K562 (cell line): ENCODE measurements at regions not wholly inside any gene's neighbourhood (a gene's known extent, or its start where the extent isn't known, plus 50 kb on each side); places are given as distances from the start of the nearest gene placed in this dataset.

ENCODE experiments used
- CHD1 ChIP-seq: fragments of 200-600 bp; sonication (generic); IDR thresholded peaks from one replicate; pipeline ENCODE4 v1.6.1; 2012; ENCODE audit warnings: mild to moderate bottlenecking, moderate library complexity, low read length, inconsistent platforms
- HDAC1 ChIP-seq, 2 experiments: fragments of 450-650 bp; IDR thresholded peaks; 2 replicates each; pipeline ENCODE4 v1.6.1; 2016 to 2017; ENCODE audit warnings: inconsistent platforms in 1 of 2, mild to moderate bottlenecking in 1 of 2, moderate library complexity in 1 of 2
- KLF1 ChIP-seq: fragments of 450-650 bp; IDR thresholded peaks from 2 replicates; pipeline ENCODE4 v1.6.1; 2016; ENCODE audit warnings: missing genetic modification characterization, missing compliant biosample characterization
- NUFIP1 ChIP-seq: fragments of 450-650 bp; IDR thresholded peaks from 2 replicates; pipeline ENCODE4 v1.6.1; 2018; ENCODE audit not compliant: partially characterized antibody
- SMARCA5 ChIP-seq: fragments of 450-650 bp; IDR thresholded peaks from 2 replicates; pipeline ENCODE4 v1.6.1; 2016
- TARDBP ChIP-seq: fragments of 450-650 bp; IDR thresholded peaks from 2 replicates; pipeline ENCODE4 v1.6.1; 2016
- TF ChIP-seq, protein P1 (sequence below), 2 experiments: fragments of 450-650 bp in 1 of 2; IDR thresholded peaks; 2 replicates each; pipeline ENCODE4 v1.6.1; 2011 to 2017; ENCODE audit warnings: low read depth in 2 of 2, antibody characterized with exemption in 1 of 2, borderline replicate concordance in 1 of 2, low read length in 1 of 2, mild to moderate bottlenecking in 1 of 2, mixed read lengths in 1 of 2; ENCODE audit not compliant: control insufficient read depth in 1 of 2
- TF ChIP-seq, protein P2 (sequence below): sonication (generic); formaldehyde crosslinking; IDR thresholded peaks from 2 replicates; pipeline ENCODE4 v1.8.0; 2022; ENCODE audit warnings: missing genetic modification reagents, mild to moderate bottlenecking, borderline replicate concordance
- TF ChIP-seq, protein P3 (sequence below): fragments of 450-650 bp; formaldehyde crosslinking; IDR thresholded peaks from 2 replicates; pipeline ENCODE4 v1.4.0; 2022; ENCODE audit warnings: missing genetic modification characterization
- TF ChIP-seq, protein P4 (sequence below): IDR thresholded peaks from 2 replicates; pipeline ENCODE4 v1.6.1; 2011; ENCODE audit warnings: borderline replicate concordance, low read depth, mild to moderate bottlenecking, moderate library complexity, low read length; ENCODE audit not compliant: insufficient read depth, poor library complexity, severe bottlenecking

DNA sequence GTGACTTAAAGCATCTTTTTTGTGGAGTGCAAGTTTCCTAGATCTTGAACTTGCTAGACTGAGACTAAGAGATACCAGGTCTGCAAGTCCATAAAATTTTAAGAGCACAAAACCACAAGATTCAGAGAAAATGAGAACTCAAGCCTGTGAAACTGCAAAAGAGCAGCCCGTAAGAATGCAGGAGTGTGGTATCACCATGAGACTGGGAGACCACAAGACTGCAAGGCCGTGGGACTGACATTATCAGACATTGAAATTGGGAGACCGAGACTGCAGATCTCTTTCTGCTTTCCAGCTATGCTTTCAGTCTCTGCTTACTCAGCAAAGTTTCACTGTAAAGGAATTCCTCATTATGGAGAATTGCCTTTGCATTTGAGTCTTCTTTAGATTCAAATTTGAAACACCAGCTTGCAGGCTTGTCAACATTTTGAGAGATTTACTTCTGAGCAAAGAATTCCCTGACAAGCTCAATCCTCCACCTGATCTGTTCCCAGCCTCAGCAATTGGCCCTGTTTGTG lies 621.2 kb downstream of the KCNA4 start (continued):
- TF ChIP-seq, protein P1, sequence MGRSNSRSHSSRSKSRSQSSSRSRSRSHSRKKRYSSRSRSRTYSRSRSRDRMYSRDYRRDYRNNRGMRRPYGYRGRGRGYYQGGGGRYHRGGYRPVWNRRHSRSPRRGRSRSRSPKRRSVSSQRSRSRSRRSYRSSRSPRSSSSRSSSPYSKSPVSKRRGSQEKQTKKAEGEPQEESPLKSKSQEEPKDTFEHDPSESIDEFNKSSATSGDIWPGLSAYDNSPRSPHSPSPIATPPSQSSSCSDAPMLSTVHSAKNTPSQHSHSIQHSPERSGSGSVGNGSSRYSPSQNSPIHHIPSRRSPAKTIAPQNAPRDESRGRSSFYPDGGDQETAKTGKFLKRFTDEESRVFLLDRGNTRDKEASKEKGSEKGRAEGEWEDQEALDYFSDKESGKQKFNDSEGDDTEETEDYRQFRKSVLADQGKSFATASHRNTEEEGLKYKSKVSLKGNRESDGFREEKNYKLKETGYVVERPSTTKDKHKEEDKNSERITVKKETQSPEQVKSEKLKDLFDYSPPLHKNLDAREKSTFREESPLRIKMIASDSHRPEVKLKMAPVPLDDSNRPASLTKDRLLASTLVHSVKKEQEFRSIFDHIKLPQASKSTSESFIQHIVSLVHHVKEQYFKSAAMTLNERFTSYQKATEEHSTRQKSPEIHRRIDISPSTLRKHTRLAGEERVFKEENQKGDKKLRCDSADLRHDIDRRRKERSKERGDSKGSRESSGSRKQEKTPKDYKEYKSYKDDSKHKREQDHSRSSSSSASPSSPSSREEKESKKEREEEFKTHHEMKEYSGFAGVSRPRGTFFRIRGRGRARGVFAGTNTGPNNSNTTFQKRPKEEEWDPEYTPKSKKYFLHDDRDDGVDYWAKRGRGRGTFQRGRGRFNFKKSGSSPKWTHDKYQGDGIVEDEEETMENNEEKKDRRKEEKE (IDR thresholded peaks at IDR 0.05; ENCODE audit: borderline replicate concordance in 1 of 2, control insufficient read depth in 1 of 2, low read depth in 2 of 2, low read length in 1 of 2): no peak
- TF ChIP-seq CHD1: no peak
- TF ChIP-seq TARDBP: no peak
- TF ChIP-seq, protein P2, sequence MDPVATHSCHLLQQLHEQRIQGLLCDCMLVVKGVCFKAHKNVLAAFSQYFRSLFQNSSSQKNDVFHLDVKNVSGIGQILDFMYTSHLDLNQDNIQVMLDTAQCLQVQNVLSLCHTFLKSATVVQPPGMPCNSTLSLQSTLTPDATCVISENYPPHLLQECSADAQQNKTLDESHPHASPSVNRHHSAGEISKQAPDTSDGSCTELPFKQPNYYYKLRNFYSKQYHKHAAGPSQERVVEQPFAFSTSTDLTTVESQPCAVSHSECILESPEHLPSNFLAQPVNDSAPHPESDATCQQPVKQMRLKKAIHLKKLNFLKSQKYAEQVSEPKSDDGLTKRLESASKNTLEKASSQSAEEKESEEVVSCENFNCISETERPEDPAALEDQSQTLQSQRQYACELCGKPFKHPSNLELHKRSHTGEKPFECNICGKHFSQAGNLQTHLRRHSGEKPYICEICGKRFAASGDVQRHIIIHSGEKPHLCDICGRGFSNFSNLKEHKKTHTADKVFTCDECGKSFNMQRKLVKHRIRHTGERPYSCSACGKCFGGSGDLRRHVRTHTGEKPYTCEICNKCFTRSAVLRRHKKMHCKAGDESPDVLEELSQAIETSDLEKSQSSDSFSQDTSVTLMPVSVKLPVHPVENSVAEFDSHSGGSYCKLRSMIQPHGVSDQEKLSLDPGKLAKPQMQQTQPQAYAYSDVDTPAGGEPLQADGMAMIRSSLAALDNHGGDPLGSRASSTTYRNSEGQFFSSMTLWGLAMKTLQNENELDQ: no peak
- TF ChIP-seq, protein P3, sequence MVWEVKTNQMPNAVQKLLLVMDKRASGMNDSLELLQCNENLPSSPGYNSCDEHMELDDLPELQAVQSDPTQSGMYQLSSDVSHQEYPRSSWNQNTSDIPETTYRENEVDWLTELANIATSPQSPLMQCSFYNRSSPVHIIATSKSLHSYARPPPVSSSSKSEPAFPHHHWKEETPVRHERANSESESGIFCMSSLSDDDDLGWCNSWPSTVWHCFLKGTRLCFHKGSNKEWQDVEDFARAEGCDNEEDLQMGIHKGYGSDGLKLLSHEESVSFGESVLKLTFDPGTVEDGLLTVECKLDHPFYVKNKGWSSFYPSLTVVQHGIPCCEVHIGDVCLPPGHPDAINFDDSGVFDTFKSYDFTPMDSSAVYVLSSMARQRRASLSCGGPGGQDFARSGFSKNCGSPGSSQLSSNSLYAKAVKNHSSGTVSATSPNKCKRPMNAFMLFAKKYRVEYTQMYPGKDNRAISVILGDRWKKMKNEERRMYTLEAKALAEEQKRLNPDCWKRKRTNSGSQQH (CRISPR knock-in tag): no peak
- TF ChIP-seq KLF1: no peak
- no peak for TF ChIP-seq SMARCA5
- TF ChIP-seq, protein P4, sequence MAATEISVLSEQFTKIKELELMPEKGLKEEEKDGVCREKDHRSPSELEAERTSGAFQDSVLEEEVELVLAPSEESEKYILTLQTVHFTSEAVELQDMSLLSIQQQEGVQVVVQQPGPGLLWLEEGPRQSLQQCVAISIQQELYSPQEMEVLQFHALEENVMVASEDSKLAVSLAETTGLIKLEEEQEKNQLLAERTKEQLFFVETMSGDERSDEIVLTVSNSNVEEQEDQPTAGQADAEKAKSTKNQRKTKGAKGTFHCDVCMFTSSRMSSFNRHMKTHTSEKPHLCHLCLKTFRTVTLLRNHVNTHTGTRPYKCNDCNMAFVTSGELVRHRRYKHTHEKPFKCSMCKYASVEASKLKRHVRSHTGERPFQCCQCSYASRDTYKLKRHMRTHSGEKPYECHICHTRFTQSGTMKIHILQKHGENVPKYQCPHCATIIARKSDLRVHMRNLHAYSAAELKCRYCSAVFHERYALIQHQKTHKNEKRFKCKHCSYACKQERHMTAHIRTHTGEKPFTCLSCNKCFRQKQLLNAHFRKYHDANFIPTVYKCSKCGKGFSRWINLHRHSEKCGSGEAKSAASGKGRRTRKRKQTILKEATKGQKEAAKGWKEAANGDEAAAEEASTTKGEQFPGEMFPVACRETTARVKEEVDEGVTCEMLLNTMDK: no peak
- TF ChIP-seq HDAC1 (IDR thresholded peaks at IDR 0.05): no peak
- no peak for TF ChIP-seq NUFIP1
